Activated effector memory CD4-positive, alpha-beta T cell treated with Interleukin-2 at 50 U/mL for 16 hours (primary cell): ENCODE measurements at regions not wholly inside any gene's neighbourhood (a gene's known extent, or its start where the extent isn't known, plus 50 kb on each side); places are given as distances from the start of the nearest gene placed in this dataset.
"Not testable (repeated sequence)": the region's sequence is repeated elsewhere in the genome, so short reads cannot be mapped to it uniquely, and the experiment has no call there.

ENCODE experiments used
- DNase-seq: peaks from one replicate; pipeline ENCODE4 v3.0.0-alpha.2; 2020

- DNase-seq: no peak
Observed at GRCh38 chr14:87286826-87287225, 706.2 kb downstream of the GALC start.

GRCh38 chr14:87286191-87286590 is 706.8 kb downstream of the GALC start:
- DNase-seq: no peak

GRCh38 chr14:87285506-87285905 is 707.5 kb downstream of the GALC start:
- DNase-seq: no peak

GRCh38 chr14:87283547-87283946 is 709.4 kb downstream of the GALC start:
- DNase-seq: no peak

GRCh38 chr14:87282266-87282665 is 710.7 kb downstream of the GALC start:
- no peak for DNase-seq

GRCh38 chr14:87278415-87278814 is 714.6 kb downstream of the GALC start:
- DNase-seq: no peak

GRCh38 chr14:87271331-87271730 is 721.7 kb downstream of the GALC start:
- no peak for DNase-seq

- no peak for DNase-seq
Observed at GRCh38 chr14:87268997-87269396, 724.0 kb downstream of the GALC start.

GRCh38 chr14:87264796-87265195 is 728.2 kb downstream of the GALC start:
- no peak for DNase-seq

- no peak for DNase-seq
Observed at GRCh38 chr14:87264272-87264785, 728.7 kb downstream of the GALC start.

GRCh38 chr14:87261621-87262020 is 731.4 kb downstream of the GALC start:
- DNase-seq: no peak

GRCh38 chr14:87260460-87260859 is 732.5 kb downstream of the GALC start:
- no peak for DNase-seq

GRCh38 chr14:87257421-87257820 is 735.6 kb downstream of the GALC start:
- no peak for DNase-seq

- no peak for DNase-seq
Observed at GRCh38 chr14:87255058-87255457, 737.9 kb downstream of the GALC start.

- no peak for DNase-seq
Observed at GRCh38 chr14:87254331-87254874, 738.6 kb downstream of the GALC start.

- DNase-seq: not testable (repeated sequence)
Observed at GRCh38 chr14:87253791-87254190, 739.2 kb downstream of the GALC start.

GRCh38 chr14:87252103-87252502 is 740.9 kb downstream of the GALC start:
- DNase-seq: no peak

- no peak for DNase-seq
Observed at GRCh38 chr14:87251011-87251410, 742.0 kb downstream of the GALC start.

GRCh38 chr14:87241018-87241768 is 751.8 kb downstream of the GALC start:
- DNase-seq: no peak

- not testable (repeated sequence) for DNase-seq
Observed at GRCh38 chr14:87240319-87240718, 752.7 kb downstream of the GALC start.

GRCh38 chr14:87233806-87234384 is 759.1 kb downstream of the GALC start:
- DNase-seq: no peak

GRCh38 chr14:87233266-87233665 is 759.7 kb downstream of the GALC start:
- no peak for DNase-seq

- no peak for DNase-seq
Observed at GRCh38 chr14:87231336-87232026, 761.5 kb downstream of the GALC start.

GRCh38 chr14:87230726-87231125 is 762.3 kb downstream of the GALC start:
- no peak for DNase-seq
